Stimulated activated CD4-positive, alpha-beta T cell treated with anti-CD3 and anti-CD28 coated beads, Interleukin-4, amount 100 ng/mL, for 48 hours (primary cell): ENCODE measurements at regions not wholly inside any gene's neighbourhood (a gene's known extent, or its start where the extent isn't known, plus 50 kb on each side); places are given as distances from the start of the nearest gene placed in this dataset.

Experiments used
- DNase-seq, 2 donors: peaks; one replicate each; pipeline ENCODE4 v3.0.0-alpha.2; 2020; ENCODE audit warnings: low read depth in 2 of 2

DNA sequence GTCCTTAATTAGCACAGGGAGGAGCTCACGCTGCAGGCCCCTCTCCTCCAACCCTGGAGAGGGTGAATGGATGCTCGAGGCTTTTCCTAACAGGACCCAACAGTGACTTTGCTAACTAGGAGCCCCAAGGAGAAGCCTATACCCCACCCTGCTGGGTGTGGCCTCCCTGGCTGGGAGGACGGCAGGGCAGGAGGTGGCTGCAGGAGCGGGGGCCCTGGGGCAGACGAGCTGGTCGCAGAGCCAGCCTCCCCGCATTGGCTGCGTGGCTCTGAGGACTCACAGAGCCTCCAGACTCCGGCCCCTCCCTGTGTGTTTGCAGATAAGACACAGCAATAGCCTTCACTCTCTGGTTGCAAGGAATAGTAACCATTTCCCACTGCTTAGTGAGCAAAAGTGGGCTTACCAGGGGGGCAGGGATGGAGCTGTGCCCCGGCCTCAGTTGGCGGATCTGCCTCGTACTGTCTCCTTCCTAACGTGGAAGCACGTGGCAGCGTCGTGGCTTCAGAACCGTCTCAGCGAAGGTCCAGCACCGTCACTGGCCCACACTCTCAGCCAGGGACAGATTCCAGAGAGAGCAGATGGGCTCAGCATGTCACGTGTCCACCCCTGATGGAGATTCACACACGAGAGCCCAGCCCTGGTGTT, 1087.5 kb downstream of the BRD1 start:
- no peak for DNase-seq

DNA sequence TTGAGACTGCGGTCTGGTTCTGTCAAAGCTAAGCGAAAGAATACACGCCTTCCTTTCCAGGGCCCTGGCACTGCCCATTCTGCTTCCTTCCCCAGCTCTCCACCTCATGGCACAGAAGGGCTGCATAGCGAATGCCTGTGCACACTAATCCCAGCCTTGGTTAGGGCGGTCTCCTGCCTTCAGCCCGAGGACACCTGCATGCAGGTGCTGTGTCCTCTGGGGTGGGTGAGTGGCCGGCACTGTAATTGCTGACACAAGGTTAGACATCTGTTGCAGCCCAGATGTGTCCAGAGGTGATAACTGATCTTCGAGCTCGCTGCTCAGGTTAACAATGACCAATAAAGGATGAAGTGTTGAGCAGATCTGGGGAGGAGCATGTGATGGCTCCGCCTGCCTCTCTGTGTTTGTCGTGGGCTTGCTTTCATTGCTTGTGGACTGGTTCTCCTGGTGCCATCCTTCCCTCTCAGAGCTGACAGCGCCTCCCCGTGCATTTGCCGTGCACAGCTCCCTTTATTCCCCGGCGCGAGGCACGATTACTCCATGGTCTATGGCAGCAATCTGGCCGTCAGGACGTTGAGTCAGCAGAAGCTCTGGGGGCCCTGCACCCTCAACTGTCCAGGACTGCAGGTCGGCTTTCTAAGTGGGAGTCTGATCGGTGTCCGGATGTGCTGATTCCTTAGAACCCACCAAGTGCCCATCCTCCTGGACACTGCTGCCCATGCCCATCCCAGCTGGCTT, 1088.2 kb downstream of the BRD1 start:
- no peak for DNase-seq

GRCh38 chr22:48738204-48738980, 1089.3 kb downstream of the BRD1 start:
- no peak for DNase-seq

DNA sequence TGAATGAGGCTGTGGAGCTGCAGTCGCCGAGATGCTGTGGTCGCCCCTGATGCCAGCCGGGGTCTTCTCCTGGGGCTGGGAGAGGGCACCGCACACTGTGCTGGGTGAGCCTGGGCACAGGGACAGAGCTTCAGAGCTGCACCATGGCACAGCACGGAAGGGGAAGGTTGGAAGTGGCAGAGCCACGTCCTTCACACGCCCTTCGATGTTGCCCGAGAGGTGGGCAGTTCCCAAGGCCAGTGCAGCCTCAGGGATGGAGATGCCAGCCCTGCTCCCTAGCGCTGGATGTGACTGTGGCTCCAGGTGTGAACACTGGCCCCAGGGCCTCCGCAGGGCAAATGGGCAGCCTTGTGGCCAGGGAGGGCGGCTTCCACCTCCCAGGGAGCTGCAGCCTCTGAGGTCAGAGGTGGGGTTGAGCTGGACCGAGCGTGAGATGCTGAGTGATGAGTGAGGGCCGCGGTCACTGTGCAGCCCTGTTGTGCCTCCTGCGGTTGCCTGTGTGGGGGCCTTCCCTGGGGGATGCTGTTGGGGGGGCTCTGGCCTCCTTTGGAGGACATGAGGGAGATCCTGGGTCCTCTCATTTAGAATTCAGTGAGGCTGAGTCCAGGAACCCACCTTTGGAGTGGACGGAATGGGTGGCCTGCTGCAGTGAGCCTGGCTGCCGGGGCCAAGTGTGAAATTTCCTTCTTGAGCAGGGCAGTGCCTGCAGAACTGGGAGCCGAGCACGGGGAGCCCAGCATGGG, 1090.0 kb downstream of the BRD1 start:
- DNase-seq = no peak

GRCh38 chr22:48736593-48737460, 1090.8 kb downstream of the BRD1 start:
- DNase-seq = no peak

- no peak for DNase-seq
Observed at GRCh38 chr22:48734961-48735360, 1092.7 kb downstream of the BRD1 start.

- DNase-seq = no peak
Observed at GRCh38 chr22:48734359-48734758, 1093.3 kb downstream of the BRD1 start.

GRCh38 chr22:48729499-48730171, 1098.0 kb downstream of the BRD1 start:
- DNase-seq = no peak

DNA sequence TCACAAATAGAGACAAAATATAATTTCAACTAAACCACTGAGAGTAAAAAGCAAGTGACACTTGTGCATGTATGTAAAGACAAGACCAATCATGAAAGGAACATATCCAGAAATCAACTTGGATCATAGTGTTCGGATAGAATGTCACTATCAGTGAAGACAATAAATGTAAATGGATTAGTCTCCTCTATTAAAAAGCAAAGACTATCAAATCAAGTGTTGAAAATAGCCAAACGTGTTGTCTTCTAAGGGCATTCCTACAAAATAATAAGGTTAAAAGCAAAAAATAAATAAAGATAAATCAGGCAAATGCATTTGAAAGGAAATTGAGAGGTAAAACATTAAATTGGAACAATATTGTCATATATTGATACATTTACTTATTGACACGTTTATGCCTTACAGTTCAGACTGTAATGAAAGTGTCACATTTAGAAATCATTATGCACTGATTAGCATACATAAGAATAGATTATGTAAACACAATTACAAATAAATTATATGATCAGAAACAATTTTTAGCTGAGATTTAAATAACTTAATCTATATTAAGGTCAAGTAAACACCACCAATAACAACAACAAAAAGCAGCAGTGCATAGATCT, 1100.1 kb downstream of the BRD1 start:
- DNase-seq = no peak

DNA sequence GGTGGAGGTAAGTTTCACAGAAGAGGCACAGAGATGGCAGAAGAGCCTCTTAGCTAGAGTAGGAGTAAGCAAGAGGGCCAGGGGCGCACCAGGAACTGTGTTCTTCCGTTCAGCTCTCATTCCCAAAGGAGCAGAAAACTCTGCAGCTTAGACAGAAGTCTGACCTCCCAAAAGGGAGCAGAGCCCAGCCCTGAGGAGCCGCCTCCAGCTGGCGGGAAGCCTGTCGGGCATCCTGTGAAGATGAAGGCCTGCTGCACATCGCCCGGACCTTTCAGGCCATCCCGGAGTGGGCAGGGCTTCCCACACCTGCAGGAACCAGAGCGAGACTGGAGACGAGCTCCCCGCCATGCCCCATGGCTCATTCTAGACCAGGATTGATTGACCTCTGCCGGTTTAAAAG, 1102.8 kb downstream of the BRD1 start:
- no peak for DNase-seq

- DNase-seq = no peak
Observed at GRCh38 chr22:48722661-48723060, 1105.0 kb downstream of the BRD1 start.

DNA sequence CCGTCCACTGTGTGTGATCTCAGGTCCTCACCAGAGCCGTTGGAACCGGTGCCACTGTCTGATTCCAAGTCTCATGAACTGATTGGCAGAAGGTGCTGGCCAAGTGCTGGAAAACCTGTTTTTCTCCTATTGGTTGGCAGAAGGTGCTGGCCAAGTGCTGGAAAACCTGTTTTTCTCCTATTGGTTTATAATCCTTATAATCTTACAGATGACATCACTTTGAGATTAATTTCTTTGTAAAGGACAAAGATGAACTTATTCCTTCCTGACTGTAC, 1106.3 kb downstream of the BRD1 start:
- no peak for DNase-seq

GRCh38 chr22:48720662-48721394, 1106.8 kb downstream of the BRD1 start:
- no peak for DNase-seq

DNA sequence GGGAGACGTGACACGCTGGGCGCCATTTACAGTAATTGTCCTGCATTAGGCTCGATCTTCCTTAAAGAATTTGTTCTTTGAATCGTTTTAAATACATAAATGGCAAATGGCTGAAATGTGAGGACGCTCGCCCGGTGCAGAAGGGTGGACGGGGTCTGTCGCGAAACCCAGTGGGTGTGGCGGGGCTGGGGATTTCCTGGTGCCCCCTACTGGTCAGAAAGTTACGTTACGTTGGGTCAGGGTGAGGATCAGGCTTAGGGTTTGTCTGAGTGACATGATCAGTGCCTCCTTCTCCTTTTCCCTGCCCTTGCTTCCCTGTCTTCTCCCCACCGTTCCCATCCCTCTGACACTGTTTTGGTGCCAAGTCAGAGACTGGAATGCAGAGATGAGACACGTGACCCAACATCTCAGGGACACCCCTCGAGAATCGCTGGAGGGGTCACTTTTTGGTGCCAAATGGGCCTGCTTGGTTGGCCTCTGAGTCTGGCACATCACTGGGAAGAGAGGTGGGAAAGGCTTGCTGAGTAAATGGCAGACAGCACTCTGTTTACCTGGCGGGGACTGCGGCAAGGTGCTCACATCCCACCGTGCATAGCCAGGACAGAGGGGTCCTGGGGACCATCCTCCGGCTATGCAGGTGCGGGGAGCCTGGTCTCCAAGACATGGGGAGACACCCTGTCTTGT, 1107.6 kb downstream of the BRD1 start:
- DNase-seq = no peak

GRCh38 chr22:48718818-48719500, 1108.7 kb downstream of the BRD1 start:
- DNase-seq = no peak

DNA sequence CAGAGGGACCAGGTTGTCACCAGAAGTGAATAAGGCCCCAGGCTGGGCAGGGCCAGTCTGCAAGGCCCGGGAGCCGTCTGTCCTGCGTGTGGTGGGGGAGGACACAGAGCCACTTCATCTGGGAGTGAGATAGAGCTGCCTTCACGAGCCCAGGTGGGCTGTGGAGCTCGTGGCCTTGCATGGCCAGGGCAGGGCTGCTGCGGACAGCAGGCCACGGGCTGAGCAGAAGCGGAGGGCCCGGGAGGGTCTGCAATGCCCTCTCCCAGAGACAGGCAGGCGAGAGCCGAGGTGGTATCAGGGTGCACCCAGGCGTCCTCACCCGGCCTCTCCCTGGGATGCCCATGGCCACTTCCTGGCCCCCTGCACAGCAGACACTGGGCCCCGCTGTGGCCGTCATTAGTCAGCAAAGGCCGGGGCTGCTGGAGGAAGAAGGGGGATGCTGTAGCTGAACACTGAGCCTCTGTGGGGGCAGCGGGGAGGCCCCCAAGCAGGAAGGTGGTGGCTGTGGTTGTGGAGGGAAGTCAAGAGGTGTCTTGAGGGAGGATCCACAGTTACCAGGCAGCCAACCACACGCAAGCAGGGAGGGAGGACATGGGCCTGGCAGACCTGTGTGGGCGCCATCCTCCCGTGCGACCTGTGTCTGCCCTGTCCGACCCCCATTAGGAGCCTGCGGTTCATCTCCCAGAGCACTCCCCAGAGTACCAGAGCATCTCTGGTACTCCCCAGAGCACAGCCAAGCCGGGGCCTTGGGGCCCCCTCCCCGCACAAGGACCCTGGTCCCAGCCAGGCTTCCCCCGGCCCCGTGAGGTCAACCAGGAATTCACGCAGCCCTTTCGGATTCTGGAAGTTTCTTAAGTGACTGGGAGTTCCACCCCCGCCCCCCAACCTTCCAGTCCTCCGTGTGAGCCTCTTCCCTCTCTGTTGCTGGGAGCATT, 1109.5 kb downstream of the BRD1 start:
- DNase-seq = no peak

DNA sequence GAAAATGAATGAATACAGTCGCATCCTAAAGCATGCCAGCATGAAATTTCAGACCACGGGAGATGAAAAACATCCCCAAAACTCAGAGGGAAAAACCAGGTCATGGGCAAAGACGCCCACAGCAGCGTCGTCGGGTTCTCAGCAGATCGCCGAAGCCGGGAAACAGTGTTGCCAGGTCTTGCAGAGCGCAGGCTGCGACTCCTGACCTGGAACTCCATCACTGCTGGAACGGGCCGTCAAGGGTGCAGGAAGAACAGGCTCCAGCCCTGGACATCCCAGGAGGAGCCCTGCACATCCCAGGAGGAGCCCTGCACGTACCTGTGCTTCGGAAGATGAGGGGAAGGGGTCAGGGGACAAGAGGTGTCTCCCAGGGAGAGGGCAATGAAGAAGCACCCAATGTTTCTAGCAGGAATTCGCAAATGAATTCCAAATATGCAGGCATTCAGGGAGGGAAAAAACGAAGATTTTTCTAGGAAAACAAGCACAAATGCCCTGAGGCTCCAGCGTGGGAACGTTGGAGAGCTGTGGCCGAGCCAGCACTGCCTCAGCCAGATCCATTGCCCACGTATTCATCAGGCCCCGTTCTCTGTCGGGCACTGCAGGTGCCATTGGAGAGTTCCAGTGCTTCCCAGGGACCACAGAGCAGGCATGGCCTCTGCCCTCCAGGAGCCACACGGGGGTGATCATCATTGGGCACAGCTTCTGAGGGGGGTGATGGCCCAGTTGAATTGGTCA, 1110.4 kb downstream of the BRD1 start:
- DNase-seq = no peak
